K562 (cell line): ENCODE measurements at regions not wholly inside any gene's neighbourhood (a gene's known extent, or its start where the extent isn't known, plus 50 kb on each side); places are given as distances from the start of the nearest gene placed in this dataset.

ENCODE experiments used
- ATAC-seq: fragments of 200-7000 bp; cut with Tn5 transposase; 3 replicates; pipeline ENCODE4 v1.9.1; 2020; ENCODE audit warnings: moderate library complexity
- BruUV-seq: library from RNA; stranded (reverse); fragments of 400-500 nt; replicated peaks from 2 replicates; lab custom pipeline; 2021; lab: Mats Ljungman, UMichigan
- CTCF ChIA-PET: fragments of 300-600 bp; formaldehyde crosslinking; extraction: SDS; loops from one replicate; lab custom pipeline; 2021; ENCODE audit warnings: low intra/inter-chr PET ratio; lab: Yijun Ruan, JAX
- POLR2A ChIA-PET: fragments of 300-600, 350-650 bp; sonication (Branson Sonifier 250); formaldehyde crosslinking; extraction: SDS; loops from one replicate; lab custom pipeline; 2021; ENCODE audit warnings: antibody characterized with exemption, inconsistent platforms; lab: Yijun Ruan, JAX
- DNase-seq, 4 experiments: peaks; one replicate each; pipeline versions ENCODE4 v3.0.0 to v3.0.0-alpha.2; 2011 to 2018; ENCODE audit warnings: low spot score in 3 of 4, mixed read lengths in 3 of 4; ENCODE audit errors: extremely low read depth in 1 of 4
- FAIRE-seq: peaks from 2 replicates; lab custom pipeline; 2011; peaks lifted over from hg19 to GRCh38; lab: Jason Lieb, UNC
- H2AFZ ChIP-seq: 2 replicates; pipeline ENCODE4 v1.6.0; 2011; ENCODE audit warnings: low read depth, low read length, control low read depth, inconsistent platforms
- H3K27ac ChIP-seq: fragments of 200-600 bp; 3 replicates; pipeline ENCODE4 v1.8.0; 2011; ENCODE audit warnings: low read depth, mild to moderate bottlenecking, control low read depth, inconsistent platforms, low read length, moderate library complexity, mixed read lengths; ENCODE audit errors: extremely low read depth
- H3K27me3 ChIP-seq, 2 experiments: fragments of 300-600 bp in 1 of 2; 2 replicates in 1 of 2; 3 replicates in 1 of 2; pipeline versions ENCODE4 v1.6.0 to v1.8.0; 2011; ENCODE audit warnings: inconsistent platforms in 2 of 2, low read length in 2 of 2, mild to moderate bottlenecking in 1 of 2, mixed read lengths in 1 of 2, moderate library complexity in 1 of 2; ENCODE audit not compliant: control insufficient read depth in 2 of 2, insufficient read depth in 2 of 2
- H3K36me3 ChIP-seq: fragments of 300-600 bp; 3 replicates; pipeline ENCODE4 v1.8.0; 2011; ENCODE audit warnings: mild to moderate bottlenecking, low read length, inconsistent platforms; ENCODE audit not compliant: control insufficient read depth, insufficient read depth
- H3K4me1 ChIP-seq, 2 experiments: fragments of 200-600 bp in 1 of 2; replicated peaks in 1 of 2; 2 replicates in 1 of 2; 3 replicates in 1 of 2; pipeline versions ENCODE4 v1.5.1 to v1.8.0; 2011; ENCODE audit warnings: inconsistent platforms in 2 of 2, low read length in 2 of 2, mild to moderate bottlenecking in 1 of 2, mixed read lengths in 1 of 2, moderate library complexity in 1 of 2; ENCODE audit not compliant: control insufficient read depth in 2 of 2, insufficient read depth in 2 of 2
- H3K4me2 ChIP-seq: 2 replicates; pipeline ENCODE4 v1.6.1; 2011; ENCODE audit warnings: low read length, control low read depth, inconsistent platforms, mixed read lengths; ENCODE audit not compliant: insufficient read depth
- H3K4me3 ChIP-seq: fragments of 200-600 bp; sonication (generic), shearing (Covaris generic); 2 replicates; pipeline ENCODE4 v1.5.1; 2016; ENCODE audit warnings: control low read depth, inconsistent platforms
- H3K79me2 ChIP-seq: fragments of 200-600 bp; 3 replicates; pipeline ENCODE4 v1.8.0; 2011; ENCODE audit warnings: low read length, inconsistent platforms; ENCODE audit not compliant: control insufficient read depth, insufficient read depth
- H3K9ac ChIP-seq, 2 experiments: 2 replicates each; pipeline versions ENCODE4 v1.6.0 to v1.6.1; 2011; ENCODE audit warnings: low read depth in 2 of 2, low read length in 2 of 2, control low read depth in 1 of 2, inconsistent platforms in 1 of 2, mild to moderate bottlenecking in 1 of 2, mixed read lengths in 1 of 2; ENCODE audit not compliant: insufficient read depth in 1 of 2
- H3K9me1 ChIP-seq: one replicate; pipeline ENCODE4 v1.6.0; 2011; ENCODE audit warnings: inconsistent platforms, mild to moderate bottlenecking, low read length, moderate library complexity; ENCODE audit not compliant: control insufficient read depth, insufficient read depth
- H3K9me3 ChIP-seq: replicated peaks from 2 replicates; pipeline ENCODE4 v1.5.1; 2011; ENCODE audit warnings: low read depth, low read length, inconsistent platforms; ENCODE audit not compliant: control insufficient read depth, insufficient read depth
- H4K20me1 ChIP-seq: replicated peaks from 2 replicates; pipeline ENCODE4 v1.6.1; 2011; ENCODE audit warnings: low read length, inconsistent platforms, mixed read lengths; ENCODE audit not compliant: control insufficient read depth, insufficient read depth
- GABPB2 ChIP-seq: fragments of 250-450 bp; sonication (Bioruptor Pico); conservative IDR thresholded peaks from 2 replicates; pipeline ENCODE4 v1.5.1; 2021; ENCODE audit warnings: mild to moderate bottlenecking
- MEIS2 ChIP-seq: fragments of 450-650 bp; IDR thresholded peaks from 2 replicates; pipeline ENCODE4 v1.6.1; 2014; ENCODE audit warnings: mild to moderate bottlenecking; ENCODE audit not compliant: partially characterized antibody
- ZNF184 ChIP-seq: sonication (generic); formaldehyde crosslinking; IDR thresholded peaks from 2 replicates; pipeline ENCODE4 v1.5.0; 2020; ENCODE audit warnings: missing genetic modification reagents
- ZNF217 ChIP-seq: sonication (generic); formaldehyde crosslinking; IDR thresholded peaks from 2 replicates; pipeline ENCODE4 v1.8.0; 2022; ENCODE audit warnings: mild to moderate bottlenecking, missing genetic modification reagents
- ZNF695 ChIP-seq: fragments of 450-650 bp; formaldehyde crosslinking; IDR thresholded peaks from 2 replicates; pipeline ENCODE4 v1.4.0; 2020; ENCODE audit warnings: mild to moderate bottlenecking, moderate library complexity
- WGBS: fragments of 100-300 bp; shearing (Covaris generic); methylation state at CpG from one replicate; pipeline ENCODE4 v1.1.6; 2016; ENCODE audit warnings: low coverage, mixed read lengths; ENCODE audit not compliant: insufficient coverage; ENCODE audit errors: missing lambda C conversion rate; 5-methylcytosine and 5-hydroxymethylcytosine counted together
- in situ Hi-C: fragments of 300-500 bp; cut with MboI; formaldehyde crosslinking; loops from 4 replicates; pipeline ENCODE4 v1.15.0; 2018; ENCODE audit warnings: inconsistent platforms, mixed read lengths
- intact Hi-C: fragments of 100-400 bp; cut with micrococcal nuclease; formaldehyde crosslinking; loops from 2 replicates; pipeline ENCODE4 v1.14.2; 2022
- TF ChIP-seq, protein P1 (sequence below): sonication (generic); formaldehyde crosslinking; IDR thresholded peaks from 2 replicates; pipeline ENCODE4 v1.8.0; 2022; ENCODE audit warnings: mild to moderate bottlenecking, missing genetic modification reagents
- TF ChIP-seq, protein P2 (sequence below): fragments of 250-450 bp; sonication (Bioruptor Pico); IDR thresholded peaks from 2 replicates; pipeline ENCODE4 v1.4.0; 2020; ENCODE audit warnings: mild to moderate bottlenecking
- TF ChIP-seq, protein P3 (sequence below): fragments of 450-650 bp; formaldehyde crosslinking; IDR thresholded peaks from 2 replicates; pipeline ENCODE4 v1.4.0; 2020; ENCODE audit warnings: mild to moderate bottlenecking, moderate library complexity
- TF ChIP-seq, protein P4 (sequence below): IDR thresholded peaks from 3 replicates; pipeline ENCODE4 v1.6.1; 2011; ENCODE audit warnings: borderline replicate concordance, mild to moderate bottlenecking; ENCODE audit not compliant: insufficient read length, insufficient read depth

DNA sequence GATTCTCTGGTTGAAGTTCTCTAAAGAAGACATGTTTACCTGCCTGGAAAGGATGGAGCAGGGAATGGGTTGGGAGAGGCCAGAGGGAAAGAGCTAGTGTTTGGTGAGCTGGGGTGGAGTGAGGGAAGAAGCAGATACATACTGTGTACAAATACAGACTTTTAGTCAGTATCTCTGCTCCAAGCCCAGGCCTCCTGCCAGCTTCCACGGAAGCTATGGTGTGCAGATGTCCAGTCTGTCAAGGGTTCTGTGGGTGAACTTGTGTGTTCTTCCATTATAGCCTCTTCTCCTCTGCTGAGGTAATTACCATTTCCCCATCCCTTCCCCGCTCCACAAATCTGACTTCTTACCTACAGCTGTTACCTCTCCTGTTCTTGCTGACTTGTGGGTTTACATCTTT lies 208.6 kb downstream of the HRH4 start (continued):
- TF ChIP-seq ZNF217, result no peak
- TF ChIP-seq, protein P1, sequence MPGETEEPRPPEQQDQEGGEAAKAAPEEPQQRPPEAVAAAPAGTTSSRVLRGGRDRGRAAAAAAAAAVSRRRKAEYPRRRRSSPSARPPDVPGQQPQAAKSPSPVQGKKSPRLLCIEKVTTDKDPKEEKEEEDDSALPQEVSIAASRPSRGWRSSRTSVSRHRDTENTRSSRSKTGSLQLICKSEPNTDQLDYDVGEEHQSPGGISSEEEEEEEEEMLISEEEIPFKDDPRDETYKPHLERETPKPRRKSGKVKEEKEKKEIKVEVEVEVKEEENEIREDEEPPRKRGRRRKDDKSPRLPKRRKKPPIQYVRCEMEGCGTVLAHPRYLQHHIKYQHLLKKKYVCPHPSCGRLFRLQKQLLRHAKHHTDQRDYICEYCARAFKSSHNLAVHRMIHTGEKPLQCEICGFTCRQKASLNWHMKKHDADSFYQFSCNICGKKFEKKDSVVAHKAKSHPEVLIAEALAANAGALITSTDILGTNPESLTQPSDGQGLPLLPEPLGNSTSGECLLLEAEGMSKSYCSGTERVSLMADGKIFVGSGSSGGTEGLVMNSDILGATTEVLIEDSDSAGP, result no peak
- no peak for TF ChIP-seq ZNF695
- TF ChIP-seq, protein P2, sequence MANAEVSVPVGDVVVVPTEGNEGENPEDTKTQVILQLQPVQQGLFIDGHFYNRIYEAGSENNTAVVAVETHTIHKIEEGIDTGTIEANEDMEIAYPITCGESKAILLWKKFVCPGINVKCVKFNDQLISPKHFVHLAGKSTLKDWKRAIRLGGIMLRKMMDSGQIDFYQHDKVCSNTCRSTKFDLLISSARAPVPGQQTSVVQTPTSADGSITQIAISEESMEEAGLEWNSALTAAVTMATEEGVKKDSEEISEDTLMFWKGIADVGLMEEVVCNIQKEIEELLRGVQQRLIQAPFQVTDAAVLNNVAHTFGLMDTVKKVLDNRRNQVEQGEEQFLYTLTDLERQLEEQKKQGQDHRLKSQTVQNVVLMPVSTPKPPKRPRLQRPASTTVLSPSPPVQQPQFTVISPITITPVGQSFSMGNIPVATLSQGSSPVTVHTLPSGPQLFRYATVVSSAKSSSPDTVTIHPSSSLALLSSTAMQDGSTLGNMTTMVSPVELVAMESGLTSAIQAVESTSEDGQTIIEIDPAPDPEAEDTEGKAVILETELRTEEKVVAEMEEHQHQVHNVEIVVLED (CRISPR knock-in tag), result no peak

- Histone ChIP-seq H3K9ac (no peak overlapping the region), H3K4me1 (no peaks in the 10 kb centered on the region), H4K20me1 (no peaks in the 10 kb centered on the region), H3K27ac (no peak overlapping the region), H3K79me2 (no peaks in the 10 kb centered on the region), H3K9me1 (no peaks in the 10 kb centered on the region), H3K27me3 (no peaks in the 10 kb centered on the region), H3K4me3 (no peak overlapping the region), H3K4me2 (no peak overlapping the region), H3K36me3 (no peaks in the 10 kb centered on the region), H3K9me3 (no peaks in the 10 kb centered on the region), H2AFZ (no peak overlapping the region)
- no peak for TF ChIP-seq GABPB2 (CRISPR knock-in tag)
- TF ChIP-seq ZNF184 (CRISPR knock-in tag), result no peak
- no peak for TF ChIP-seq MEIS2
- TF ChIP-seq, protein P1, result no peak
- TF ChIP-seq, protein P3, sequence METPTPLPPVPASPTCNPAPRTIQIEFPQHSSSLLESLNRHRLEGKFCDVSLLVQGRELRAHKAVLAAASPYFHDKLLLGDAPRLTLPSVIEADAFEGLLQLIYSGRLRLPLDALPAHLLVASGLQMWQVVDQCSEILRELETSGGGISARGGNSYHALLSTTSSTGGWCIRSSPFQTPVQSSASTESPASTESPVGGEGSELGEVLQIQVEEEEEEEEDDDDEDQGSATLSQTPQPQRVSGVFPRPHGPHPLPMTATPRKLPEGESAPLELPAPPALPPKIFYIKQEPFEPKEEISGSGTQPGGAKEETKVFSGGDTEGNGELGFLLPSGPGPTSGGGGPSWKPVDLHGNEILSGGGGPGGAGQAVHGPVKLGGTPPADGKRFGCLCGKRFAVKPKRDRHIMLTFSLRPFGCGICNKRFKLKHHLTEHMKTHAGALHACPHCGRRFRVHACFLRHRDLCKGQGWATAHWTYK, result no peak
- TF ChIP-seq, protein P4, sequence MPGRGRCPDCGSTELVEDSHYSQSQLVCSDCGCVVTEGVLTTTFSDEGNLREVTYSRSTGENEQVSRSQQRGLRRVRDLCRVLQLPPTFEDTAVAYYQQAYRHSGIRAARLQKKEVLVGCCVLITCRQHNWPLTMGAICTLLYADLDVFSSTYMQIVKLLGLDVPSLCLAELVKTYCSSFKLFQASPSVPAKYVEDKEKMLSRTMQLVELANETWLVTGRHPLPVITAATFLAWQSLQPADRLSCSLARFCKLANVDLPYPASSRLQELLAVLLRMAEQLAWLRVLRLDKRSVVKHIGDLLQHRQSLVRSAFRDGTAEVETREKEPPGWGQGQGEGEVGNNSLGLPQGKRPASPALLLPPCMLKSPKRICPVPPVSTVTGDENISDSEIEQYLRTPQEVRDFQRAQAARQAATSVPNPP, result no peak
- WGBS, result 0% methylated on average over 3 of the region's 3 CpGs
- in situ Hi-C loops (no loop called here), intact Hi-C loops (no loop called here)
- no TSS peak for BruUV-seq
- FAIRE-seq (no peak), DNase-seq (no peak), ATAC-seq (no peak)
- ChIA-PET CTCF (no interaction called here), POLR2A (interaction anchor here (0.6 kb wide), 1 partner anchor 40 kb away, joined by 3 read pairs; no protein-coding TSS in a partner anchor)
These were observed 209.1 kb downstream of the HRH4 start for GRCh38 chr18:24669502-24669901.
